Stimulated activated memory B cell treated with anti-CD40 and anti-IgM and Interleukin-4, amounts not matched to agents 10 μg/mL and 1 μg/mL and 100 μg/mL, for 72 hours (primary cell): ENCODE measurements at regions not wholly inside any gene's neighbourhood (a gene's known extent, or its start where the extent isn't known, plus 50 kb on each side); places are given as distances from the start of the nearest gene placed in this dataset.

Experiments used
- ATAC-seq: fragments of 150-1000 bp; cut with Tn5 transposase; 2 replicates; pipeline ENCODE4 v1.10.0; 2021
- H3K27ac Mint-ChIP-seq: one replicate; pipeline ENCODE4 v1.8.0; 2022; ENCODE audit warnings: mild to moderate bottlenecking, mixed read lengths
- H3K27me3 Mint-ChIP-seq: one replicate; pipeline ENCODE4 v1.8.0; 2022; ENCODE audit warnings: mixed read lengths
- H3K36me3 Mint-ChIP-seq: one replicate; pipeline ENCODE4 v1.8.0; 2022; ENCODE audit warnings: mixed read lengths
- H3K4me1 Mint-ChIP-seq: one replicate; pipeline ENCODE4 v1.8.0; 2022; ENCODE audit warnings: mixed read lengths
- H3K4me3 Mint-ChIP-seq: one replicate; pipeline ENCODE4 v1.8.0; 2022; ENCODE audit warnings: mild to moderate bottlenecking, moderate library complexity, mixed read lengths
- H3K9me3 Mint-ChIP-seq: one replicate; pipeline ENCODE4 v1.8.0; 2022; ENCODE audit warnings: mixed read lengths

DNA sequence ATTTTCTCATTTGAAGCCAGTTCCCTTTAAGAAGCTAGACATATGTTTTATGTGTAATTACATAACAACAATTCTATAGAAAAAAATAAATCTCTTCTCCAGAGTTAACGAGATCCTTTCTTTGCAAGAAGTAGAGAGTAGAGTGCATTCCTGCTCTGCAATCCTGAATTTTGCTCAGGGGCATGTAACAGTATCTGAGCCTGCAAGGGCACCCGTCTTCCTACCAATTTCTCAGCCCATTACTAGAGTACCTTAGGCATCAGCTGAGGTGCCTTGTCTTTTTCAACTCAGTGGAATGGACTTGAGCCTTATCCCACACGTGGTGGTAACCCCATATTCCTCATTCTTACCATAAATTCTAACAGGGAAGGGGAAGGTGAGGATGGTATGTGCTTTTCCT is 205.9 kb downstream of the IKZF2 start:
- H3K4me1 Mint-ChIP-seq: no peaks in the 10 kb centered on the region
- H3K27ac Mint-ChIP-seq: no peak overlapping the region

DNA sequence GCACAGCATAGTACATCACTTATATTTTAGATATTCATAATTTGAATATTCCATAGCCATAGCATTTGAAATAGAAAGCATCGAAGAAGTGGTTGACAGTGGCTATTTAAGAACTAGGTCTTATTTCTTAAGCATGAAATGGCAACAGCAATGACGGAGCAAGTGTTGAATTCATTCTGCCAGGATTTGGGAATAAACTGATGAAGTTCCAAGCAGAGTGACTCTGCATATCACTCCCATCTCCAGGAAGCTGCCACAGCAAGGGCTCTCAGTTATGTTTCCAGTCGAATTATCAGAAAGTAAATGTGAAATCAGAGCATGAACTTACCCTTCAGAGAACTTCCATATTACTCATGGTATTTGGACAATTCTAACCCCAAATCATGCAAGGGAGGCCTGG is 208.1 kb downstream of the IKZF2 start:
- H3K36me3 Mint-ChIP-seq: no peaks in the 10 kb centered on the region
- H3K4me1 Mint-ChIP-seq: peaks cover 9% of the 10 kb centered on the region
- no peak overlapping the region for H3K27ac Mint-ChIP-seq
- H3K9me3 Mint-ChIP-seq: peaks cover 2% of the 10 kb centered on the region
- no peaks in the 10 kb centered on the region for H3K27me3 Mint-ChIP-seq
- no peak for ATAC-seq
- H3K4me3 Mint-ChIP-seq: no peak overlapping the region

More for the DNA sequence above, 205.9 kb downstream of the IKZF2 start:
- Mint-ChIP-seq H3K4me3 (no peak overlapping the region), H3K9me3 (no peaks in the 10 kb centered on the region), H3K36me3 (no peaks in the 10 kb centered on the region), H3K27me3 (no peaks in the 10 kb centered on the region)
- ATAC-seq: no peak

DNA sequence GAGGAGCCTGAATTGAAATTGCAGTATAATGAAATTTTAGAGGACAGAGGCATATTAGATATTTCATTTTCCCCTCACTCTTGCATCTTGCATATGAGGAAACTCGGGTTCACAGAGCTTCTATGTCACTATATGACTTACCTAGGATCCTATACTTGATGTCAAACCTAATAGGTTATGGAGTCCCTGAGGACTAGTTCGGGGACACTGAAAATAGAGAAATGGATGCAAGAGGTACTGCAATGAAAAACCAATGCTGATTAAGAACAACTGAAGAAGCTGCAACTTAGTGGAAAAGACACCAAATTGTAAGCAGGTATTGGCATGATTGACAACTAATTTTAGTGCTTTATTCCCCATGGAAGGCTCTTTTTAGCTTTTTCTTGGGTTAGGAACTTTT is 210.1 kb downstream of the IKZF2 start:
- H3K36me3 Mint-ChIP-seq: no peaks in the 10 kb centered on the region
- H3K9me3 Mint-ChIP-seq: peaks cover 2% of the 10 kb centered on the region
- ATAC-seq: no peak
- no peaks in the 10 kb centered on the region for H3K27me3 Mint-ChIP-seq
- H3K4me3 Mint-ChIP-seq: no peak overlapping the region
- peaks cover 13% of the 10 kb centered on the region for H3K4me1 Mint-ChIP-seq
- H3K27ac Mint-ChIP-seq: no peak overlapping the region

DNA sequence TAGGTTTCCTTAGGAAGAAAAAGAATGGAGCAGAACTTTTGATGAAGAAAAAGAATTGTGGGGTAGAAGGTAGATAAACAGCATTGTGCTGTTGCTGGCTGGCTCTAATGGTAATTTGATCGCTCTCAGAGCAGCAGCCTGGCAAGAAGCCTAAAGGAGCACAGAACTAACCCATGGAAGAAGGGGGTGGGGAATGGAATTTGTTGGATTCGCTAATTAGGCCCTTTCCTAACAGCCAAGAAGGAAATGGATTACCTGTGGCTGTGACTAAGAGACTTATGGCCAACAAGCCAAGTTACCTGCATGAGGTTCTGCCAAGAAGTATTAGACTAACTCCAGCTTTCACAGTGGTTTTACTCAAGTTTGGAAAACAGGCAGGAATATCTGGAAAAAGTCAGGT is 210.6 kb downstream of the IKZF2 start:
- Mint-ChIP-seq H3K4me1 (peaks cover 13% of the 10 kb centered on the region), H3K27me3 (no peaks in the 10 kb centered on the region), H3K9me3 (peaks cover 2% of the 10 kb centered on the region)

DNA sequence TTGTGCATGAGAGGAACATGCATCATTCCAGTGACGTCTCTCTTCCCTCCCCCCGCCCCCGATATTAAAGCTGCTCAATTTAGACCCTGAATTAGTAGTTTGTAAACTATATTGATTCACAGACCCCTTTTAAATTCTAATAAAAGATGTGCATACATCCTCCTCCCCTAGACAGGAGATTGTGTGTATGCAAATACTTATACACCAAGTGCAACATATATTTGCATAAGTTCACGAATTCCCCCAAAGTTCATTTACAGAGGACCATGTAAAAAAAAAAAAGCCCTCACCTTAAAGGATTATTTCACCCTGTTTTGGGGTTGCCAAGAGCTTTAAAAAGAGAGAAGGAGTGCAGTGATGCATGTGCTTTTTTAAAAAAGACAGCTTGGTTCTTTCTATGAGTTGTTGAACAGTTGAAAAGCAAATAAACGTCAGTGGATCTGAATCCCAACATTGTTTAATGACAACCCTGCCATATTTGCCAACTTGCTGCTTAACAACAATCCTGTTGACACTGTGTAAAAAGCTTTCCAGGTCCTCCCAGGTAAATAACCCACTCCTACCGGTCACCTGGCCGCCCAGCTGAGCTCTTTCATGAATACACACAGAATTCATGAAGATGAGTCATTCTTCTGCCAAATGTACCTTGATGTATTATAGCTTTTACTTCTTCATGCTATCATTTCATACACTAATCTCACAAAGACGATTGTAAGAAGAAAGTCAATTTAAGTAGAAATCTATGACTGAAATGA is 211.5 kb downstream of the IKZF2 start:
- no peaks in the 10 kb centered on the region for H3K36me3 Mint-ChIP-seq

More for the DNA sequence above, 210.6 kb downstream of the IKZF2 start:
- Mint-ChIP-seq H3K27ac (no peak overlapping the region), H3K4me3 (no peak overlapping the region), H3K36me3 (no peaks in the 10 kb centered on the region)
- no peak for ATAC-seq

DNA sequence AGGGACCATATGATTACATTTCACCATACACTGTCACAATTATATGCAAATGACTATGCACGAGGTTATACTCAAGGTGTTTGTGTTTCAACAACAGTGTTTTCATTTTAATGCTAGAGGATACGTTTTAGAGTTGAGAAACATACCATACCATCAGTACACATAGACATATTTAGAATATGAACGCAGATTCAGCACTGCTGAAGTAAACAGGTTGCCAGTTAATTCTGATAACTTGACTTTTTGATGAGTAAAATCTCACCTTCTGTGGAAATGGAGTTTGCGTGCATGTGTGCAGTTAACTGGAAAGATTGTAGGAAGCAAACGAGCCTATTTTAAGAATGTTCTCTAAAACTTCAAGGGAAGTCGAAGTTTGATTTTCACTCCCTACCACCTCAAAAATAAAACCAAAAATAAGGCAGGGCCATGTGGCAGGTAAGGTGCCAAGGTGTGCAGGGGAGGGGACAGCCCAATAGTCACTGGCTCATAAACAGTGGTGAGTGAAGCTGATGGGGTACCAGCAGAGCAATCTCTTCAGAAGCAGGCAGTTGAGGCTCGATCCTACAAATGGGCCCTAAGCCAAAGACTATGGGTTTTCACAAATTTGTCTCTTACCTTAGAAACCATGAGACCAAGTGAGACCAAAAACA is 213.1 kb downstream of the IKZF2 start:
- H3K36me3 Mint-ChIP-seq: no peaks in the 10 kb centered on the region
- peak; percentile 74 for ATAC-seq
- peak overlapping the region; percentile 84 for H3K27ac Mint-ChIP-seq
- H3K4me3 Mint-ChIP-seq: peak overlapping the region; percentile 3
- peaks cover 13% of the 10 kb centered on the region for H3K4me1 Mint-ChIP-seq
- H3K9me3 Mint-ChIP-seq: peaks cover 2% of the 10 kb centered on the region
- H3K27me3 Mint-ChIP-seq: no peaks in the 10 kb centered on the region

More for the DNA sequence above, 211.5 kb downstream of the IKZF2 start:
- H3K27me3 Mint-ChIP-seq: no peaks in the 10 kb centered on the region
- H3K9me3 Mint-ChIP-seq: peaks cover 2% of the 10 kb centered on the region
- no peak overlapping the region for H3K4me3 Mint-ChIP-seq
- H3K4me1 Mint-ChIP-seq: peaks cover 13% of the 10 kb centered on the region
- no peak for ATAC-seq
- H3K27ac Mint-ChIP-seq: no peak overlapping the region

DNA sequence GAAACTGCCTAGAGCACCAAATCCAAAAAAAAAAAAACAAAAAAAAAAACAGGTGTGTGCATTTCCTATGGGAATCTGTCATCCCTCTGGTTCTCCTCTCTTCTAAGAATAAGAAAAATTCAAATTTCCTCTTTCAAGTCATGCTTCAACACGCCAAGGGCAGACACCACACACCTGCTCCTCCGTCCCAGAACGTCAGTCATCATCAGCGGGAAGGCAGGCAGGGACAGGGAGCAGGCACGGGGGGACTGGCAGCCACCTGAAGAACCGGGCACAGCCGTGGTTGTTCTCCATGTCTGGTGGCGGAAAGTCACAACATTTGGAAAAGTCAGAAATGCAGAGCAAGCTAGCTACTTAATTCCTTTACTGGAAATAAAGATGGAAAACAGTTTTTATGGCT is 214.8 kb downstream of the IKZF2 start:
- Mint-ChIP-seq H3K27ac (no peak overlapping the region), H3K27me3 (no peaks in the 10 kb centered on the region), H3K36me3 (no peaks in the 10 kb centered on the region), H3K4me3 (no peak overlapping the region), H3K4me1 (peaks cover 13% of the 10 kb centered on the region), H3K9me3 (peaks cover 2% of the 10 kb centered on the region)
- ATAC-seq: no peak

DNA sequence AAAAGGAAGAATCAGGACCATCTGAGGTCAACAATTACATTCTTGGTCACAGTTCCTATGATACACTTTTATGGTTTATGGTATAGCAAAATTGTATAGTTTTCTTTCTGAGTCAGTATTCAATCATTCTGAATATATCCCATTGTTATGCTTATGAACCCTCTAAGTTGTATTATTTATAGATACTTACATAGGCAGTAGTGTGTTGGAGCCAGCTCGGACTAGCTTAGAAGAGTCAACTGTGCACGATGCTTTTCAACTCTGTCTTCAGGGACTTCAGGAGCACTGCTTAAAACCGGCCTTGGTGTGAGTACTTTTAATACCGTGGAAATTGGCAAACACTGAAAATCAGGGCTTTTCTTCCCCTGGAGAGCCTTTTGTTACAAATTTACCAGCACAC is 215.7 kb downstream of the IKZF2 start:
- Mint-ChIP-seq H3K27me3 (no peaks in the 10 kb centered on the region), H3K9me3 (peaks cover 2% of the 10 kb centered on the region), H3K4me3 (no peak overlapping the region), H3K27ac (no peak overlapping the region), H3K4me1 (peaks cover 13% of the 10 kb centered on the region), H3K36me3 (no peaks in the 10 kb centered on the region)
- ATAC-seq: no peak

DNA sequence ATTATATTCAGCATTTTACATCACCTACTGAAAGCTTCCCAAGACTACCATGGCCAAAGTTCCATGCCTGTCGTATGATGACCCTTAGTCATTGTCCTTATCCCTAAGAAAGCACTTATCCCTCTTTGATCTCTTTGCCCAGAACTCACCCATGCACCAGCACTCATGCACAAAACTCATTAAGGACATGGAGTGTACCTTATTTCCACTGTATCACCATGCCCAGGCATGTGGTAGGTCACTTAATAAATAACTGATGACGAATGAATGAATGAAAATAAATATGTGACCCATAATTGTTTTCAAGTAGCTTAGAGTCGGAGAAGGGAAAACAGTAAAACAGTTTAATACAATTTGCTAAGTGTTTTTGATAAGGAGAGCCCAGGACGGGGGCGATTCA is 220.1 kb downstream of the IKZF2 start:
- ATAC-seq: no peak
- H3K9me3 Mint-ChIP-seq: no peaks in the 10 kb centered on the region
- no peaks in the 10 kb centered on the region for H3K27me3 Mint-ChIP-seq
- no peak overlapping the region for H3K27ac Mint-ChIP-seq
- no peak overlapping the region for H3K4me3 Mint-ChIP-seq
- H3K36me3 Mint-ChIP-seq: no peaks in the 10 kb centered on the region
- no peaks in the 10 kb centered on the region for H3K4me1 Mint-ChIP-seq

DNA sequence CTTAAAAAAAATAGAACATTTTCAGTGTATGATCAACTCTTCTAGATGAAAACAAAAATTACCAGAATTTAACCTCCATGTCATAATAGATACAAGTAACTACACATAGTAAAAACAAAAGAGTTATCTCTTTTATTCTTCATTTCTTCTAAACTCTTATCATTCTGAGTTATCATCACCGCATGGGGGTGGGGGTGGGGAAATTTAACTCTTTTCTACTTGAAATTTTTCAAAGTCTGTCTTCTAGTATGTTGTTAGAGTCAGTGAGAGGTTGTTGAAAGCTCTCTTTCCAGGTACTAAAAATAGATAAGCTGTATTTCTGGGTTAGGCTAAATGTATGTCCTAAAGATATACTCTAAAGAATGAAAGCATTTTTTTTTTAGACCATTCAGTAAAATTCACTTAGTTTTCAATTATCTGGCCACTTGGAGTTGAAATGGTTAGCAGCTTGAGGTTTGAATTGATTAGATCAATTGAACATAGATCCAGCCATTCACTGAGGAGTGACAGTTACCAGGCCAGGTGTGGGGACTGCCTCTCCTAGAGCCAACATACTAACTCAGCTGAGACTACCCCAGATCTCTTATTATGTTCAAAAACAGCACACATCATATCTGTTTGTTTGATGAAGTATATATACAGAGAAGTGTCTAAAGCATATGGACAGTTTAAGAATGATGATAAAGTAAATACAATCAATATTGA is 220.7 kb downstream of the IKZF2 start:
- Mint-ChIP-seq H3K27ac (no peak overlapping the region), H3K4me3 (no peak overlapping the region), H3K4me1 (no peaks in the 10 kb centered on the region), H3K9me3 (no peaks in the 10 kb centered on the region), H3K36me3 (no peaks in the 10 kb centered on the region), H3K27me3 (no peaks in the 10 kb centered on the region)
- ATAC-seq: no peak

DNA sequence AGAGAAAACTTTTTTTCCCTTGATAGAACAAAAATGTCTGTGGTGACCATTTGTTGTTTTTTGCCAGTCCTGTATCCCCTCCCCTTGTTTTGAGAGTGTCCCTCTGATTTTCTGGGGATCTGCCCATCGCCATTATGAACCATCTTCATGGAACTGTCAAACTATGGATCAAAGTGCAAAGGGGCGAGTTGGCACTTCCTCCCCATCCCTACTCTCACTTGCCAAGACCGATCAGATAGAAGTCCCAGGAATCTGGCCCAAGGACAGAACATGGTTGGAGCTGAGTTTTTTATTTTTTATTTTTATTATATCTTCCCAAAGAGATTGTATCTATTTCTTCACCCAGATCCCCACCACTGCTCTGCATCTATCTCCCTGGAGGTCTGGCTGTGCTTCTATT is 221.4 kb downstream of the IKZF2 start:
- no peaks in the 10 kb centered on the region for H3K27me3 Mint-ChIP-seq
- no peak for ATAC-seq

DNA sequence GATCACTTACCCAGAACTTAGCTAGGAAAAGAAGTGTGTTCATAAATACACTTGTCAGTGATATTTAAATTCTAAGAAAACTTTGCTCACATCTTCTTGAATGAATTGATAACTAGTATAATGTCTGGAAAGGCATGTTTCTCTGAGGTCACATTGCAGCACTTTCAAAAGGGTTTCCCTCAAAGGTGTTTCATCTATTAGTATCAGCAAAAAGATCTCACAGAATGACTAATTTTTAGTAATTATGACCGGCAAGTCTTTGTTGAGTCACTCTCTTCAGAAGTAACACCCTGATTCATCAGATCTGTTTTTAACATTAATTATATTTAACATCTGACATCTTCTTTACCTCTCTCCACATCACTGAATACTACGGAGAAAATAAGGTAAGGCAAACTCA is 222.3 kb downstream of the IKZF2 start:
- no peak overlapping the region for H3K27ac Mint-ChIP-seq
- no peaks in the 10 kb centered on the region for H3K27me3 Mint-ChIP-seq
- H3K4me3 Mint-ChIP-seq: no peak overlapping the region
- peaks cover 4% of the 10 kb centered on the region for H3K9me3 Mint-ChIP-seq
- ATAC-seq: no peak
- no peaks in the 10 kb centered on the region for H3K4me1 Mint-ChIP-seq
- H3K36me3 Mint-ChIP-seq: no peaks in the 10 kb centered on the region

More for the DNA sequence above, 221.4 kb downstream of the IKZF2 start:
- Mint-ChIP-seq H3K27ac (no peak overlapping the region), H3K36me3 (no peaks in the 10 kb centered on the region), H3K4me3 (no peak overlapping the region), H3K9me3 (peaks cover under 1% of the 10 kb centered on the region), H3K4me1 (no peaks in the 10 kb centered on the region)

DNA sequence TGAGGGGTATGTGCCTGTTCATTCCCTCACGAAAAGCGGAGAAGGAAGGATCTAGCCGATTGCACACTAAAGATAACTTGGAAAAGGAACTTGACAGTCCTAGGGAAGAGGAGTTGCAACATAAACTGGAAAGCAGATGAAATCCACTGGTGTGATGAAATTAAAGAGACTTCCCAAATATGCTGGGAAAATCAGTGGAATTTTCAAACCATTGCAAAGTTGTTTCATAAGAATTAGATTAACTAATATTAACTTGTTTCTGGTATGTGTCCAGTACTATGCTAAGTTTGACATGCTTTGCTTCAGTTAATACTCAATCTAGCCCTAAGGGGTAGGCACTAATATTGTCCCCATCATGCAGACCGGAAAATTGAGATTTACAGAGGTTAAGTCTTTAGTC is 222.7 kb downstream of the IKZF2 start:
- ATAC-seq: no peak
- no peaks in the 10 kb centered on the region for H3K36me3 Mint-ChIP-seq
- H3K4me3 Mint-ChIP-seq: no peak overlapping the region
- H3K4me1 Mint-ChIP-seq: no peaks in the 10 kb centered on the region
- H3K9me3 Mint-ChIP-seq: peaks cover 4% of the 10 kb centered on the region
- H3K27me3 Mint-ChIP-seq: no peaks in the 10 kb centered on the region
- no peak overlapping the region for H3K27ac Mint-ChIP-seq

DNA sequence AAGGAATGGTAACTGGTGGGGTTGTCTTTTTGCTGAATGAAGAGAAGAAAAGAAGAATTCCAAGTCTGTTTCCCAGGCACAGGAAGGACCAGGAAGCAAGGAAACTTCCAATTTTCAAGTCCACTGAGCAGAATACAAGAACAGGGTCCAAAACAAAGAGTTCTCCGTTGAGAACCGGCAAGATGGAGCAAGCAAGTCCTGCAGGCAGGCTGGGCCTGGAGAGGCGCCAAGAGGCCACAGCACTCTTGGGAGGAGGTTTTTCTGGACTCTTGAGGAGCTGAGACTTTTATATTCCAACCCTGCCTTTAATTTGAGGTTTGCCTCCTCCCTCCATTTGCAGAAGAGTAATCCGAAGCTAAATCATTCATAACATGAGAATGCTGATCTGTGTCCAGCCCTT is 224.5 kb downstream of the IKZF2 start:
- Mint-ChIP-seq H3K4me1 (no peaks in the 10 kb centered on the region), H3K36me3 (no peaks in the 10 kb centered on the region), H3K27me3 (no peaks in the 10 kb centered on the region), H3K27ac (no peak overlapping the region), H3K4me3 (no peak overlapping the region), H3K9me3 (peaks cover 4% of the 10 kb centered on the region)
- ATAC-seq: no peak

DNA sequence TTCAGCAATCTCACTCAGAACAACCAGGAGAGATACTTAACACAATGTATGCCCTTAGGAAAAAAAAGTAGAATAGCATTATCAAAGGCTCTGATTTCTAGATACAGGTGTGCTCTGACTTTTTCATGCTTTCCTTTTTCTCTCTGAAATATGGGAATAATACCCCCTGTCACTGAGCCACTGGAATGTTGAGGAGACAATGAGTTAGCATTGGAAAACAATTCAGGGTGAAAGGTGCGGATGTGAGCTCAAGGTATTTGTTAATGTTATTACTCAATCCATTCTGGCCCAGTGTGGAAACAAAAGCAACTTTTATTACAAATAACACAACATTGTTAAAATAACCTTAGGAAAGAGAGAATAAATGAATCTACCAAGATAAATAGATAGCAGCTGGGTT is 228.0 kb downstream of the IKZF2 start:
- no peaks in the 10 kb centered on the region for H3K4me1 Mint-ChIP-seq
- no peak for ATAC-seq
- no peak overlapping the region for H3K27ac Mint-ChIP-seq
- peaks cover 4% of the 10 kb centered on the region for H3K9me3 Mint-ChIP-seq
- no peaks in the 10 kb centered on the region for H3K27me3 Mint-ChIP-seq
- H3K36me3 Mint-ChIP-seq: no peaks in the 10 kb centered on the region
- H3K4me3 Mint-ChIP-seq: no peak overlapping the region

DNA sequence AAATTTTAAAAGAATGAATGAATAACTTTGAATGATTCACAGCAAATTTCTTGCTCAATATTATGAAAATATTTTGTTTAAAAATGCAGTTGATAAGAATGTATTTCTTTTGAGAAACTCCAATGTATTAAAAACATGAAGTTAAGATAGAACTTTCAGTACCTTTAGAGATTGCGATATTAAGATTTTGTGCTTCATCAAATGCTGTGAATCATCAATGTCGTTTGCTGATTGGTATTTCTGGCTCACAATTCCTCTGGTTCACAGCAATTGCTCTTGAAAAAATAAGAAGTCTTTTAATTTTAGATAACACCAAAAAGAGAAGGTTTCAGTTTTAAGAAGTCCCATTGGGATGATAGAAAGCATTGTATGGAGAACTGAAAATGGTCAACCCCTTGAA is 228.7 kb downstream of the IKZF2 start:
- peaks cover 4% of the 10 kb centered on the region for H3K9me3 Mint-ChIP-seq
- no peak overlapping the region for H3K27ac Mint-ChIP-seq
- H3K27me3 Mint-ChIP-seq: no peaks in the 10 kb centered on the region
- H3K4me1 Mint-ChIP-seq: no peaks in the 10 kb centered on the region
- ATAC-seq: no peak
- no peak overlapping the region for H3K4me3 Mint-ChIP-seq
- H3K36me3 Mint-ChIP-seq: no peaks in the 10 kb centered on the region
